ENCODE measurements at regions not wholly inside any gene's neighbourhood (a gene's known extent, or its start where the extent isn't known, plus 50 kb on each side); places are given as distances from the start of the nearest gene placed in this dataset.

DNA sequence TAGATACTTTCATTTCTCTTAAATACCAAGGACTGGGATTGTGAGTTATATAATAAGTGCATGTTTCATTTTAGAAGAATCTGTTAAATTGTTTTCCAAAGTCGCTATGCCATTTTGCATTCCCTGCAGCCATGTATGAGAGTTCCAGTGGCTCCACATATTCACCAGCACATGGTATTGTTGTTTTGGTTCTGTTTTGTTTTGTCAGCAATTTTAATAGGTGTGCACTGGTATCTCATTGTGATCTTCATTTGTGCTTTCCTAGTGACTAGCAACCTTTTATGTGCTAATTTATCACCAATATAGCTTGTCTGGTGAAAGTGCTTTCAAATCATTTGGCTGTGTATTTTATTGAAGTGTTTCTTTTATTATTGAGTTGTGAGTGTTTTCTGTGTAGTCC lies 278.9 kb downstream of the ZNF516 start:
- Histone ChIP-seq H3K4me1 (no peaks in the 10 kb centered on the region), H3K36me3 (no peaks in the 10 kb centered on the region), H3K4me3 (no peak overlapping the region), H3K27me3 (no peaks in the 10 kb centered on the region), H3K9me3 (no peaks in the 10 kb centered on the region), H3K27ac (no peak overlapping the region)
- no peak for DNase-seq (ENCODE audit: extremely low spot score in 2 of 2)
- TF ChIP-seq CTCF (IDR thresholded peaks at IDR 0.05) (no peak), POLR2A (IDR thresholded peaks at IDR 0.05) (no peak), POLR2AphosphoS5 (IDR thresholded peaks at IDR 0.05; ENCODE audit: insufficient read depth in 1 of 2, low read depth in 1 of 2) (no peak)
- intact Hi-C loops (cut with DNase I), result no loop called here

DNA sequence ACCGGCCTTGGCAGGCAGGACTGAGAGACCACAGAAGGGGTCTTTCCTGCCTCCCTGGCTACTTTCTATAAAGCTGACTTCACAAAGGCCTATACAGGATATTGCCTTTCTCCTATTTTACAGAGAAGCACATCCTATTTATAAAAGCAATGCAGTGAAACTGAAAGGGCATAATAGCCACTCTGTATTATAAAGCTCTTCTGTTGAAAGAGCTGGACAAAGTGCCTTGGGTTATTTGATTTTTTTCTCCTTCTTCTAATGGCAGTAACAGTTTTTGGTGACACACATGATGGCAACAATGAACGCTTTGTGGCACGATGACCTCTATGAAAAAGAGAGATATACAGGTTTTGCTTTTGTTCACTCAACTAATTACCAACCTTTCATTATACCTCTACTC lies 281.1 kb downstream of the ZNF516 start:
- no peak for TF ChIP-seq POLR2AphosphoS5 (IDR thresholded peaks at IDR 0.05; ENCODE audit: insufficient read depth in 1 of 2, low read depth in 1 of 2)
- Histone ChIP-seq H3K27me3 (no peaks in the 10 kb centered on the region), H3K9me3 (no peaks in the 10 kb centered on the region), H3K36me3 (no peaks in the 10 kb centered on the region), H3K4me1 (no peaks in the 10 kb centered on the region), H3K4me3 (no peak overlapping the region), H3K27ac (no peak overlapping the region)
- DNase-seq (ENCODE audit: extremely low spot score in 2 of 2), result no peak
- intact Hi-C loops (cut with DNase I), result no loop called here

DNA sequence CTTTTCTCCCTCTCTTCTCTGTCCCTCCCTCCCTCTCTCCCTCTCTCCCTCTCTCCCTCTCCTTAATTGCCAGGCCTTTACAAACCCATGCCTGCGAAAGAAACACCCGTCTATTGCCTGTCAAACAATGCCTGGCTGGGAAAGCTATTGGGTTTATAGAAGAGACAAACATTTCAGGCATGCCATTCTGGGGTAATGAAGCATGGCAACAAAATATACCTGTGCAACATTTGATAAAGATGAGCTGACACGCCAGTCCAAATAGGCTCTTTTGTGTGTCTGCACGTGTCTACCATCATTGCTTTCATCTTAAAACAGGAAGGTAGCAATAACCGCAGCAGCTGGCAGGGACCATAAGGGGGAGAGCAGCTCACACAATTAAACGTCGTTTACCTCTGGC lies 282.1 kb downstream of the ZNF516 start:
- no peaks in the 10 kb centered on the region for H3K9me3 ChIP-seq

GRCh38 chr18:76209597-76209996 lies 285.4 kb downstream of the ZNF516 start:
- H3K36me3 ChIP-seq, result no peaks in the 10 kb centered on the region
- no peak overlapping the region for H3K27ac ChIP-seq
- DNase-seq (ENCODE audit: extremely low spot score in 2 of 2), result no peak
- no peaks in the 10 kb centered on the region for H3K27me3 ChIP-seq
- H3K9me3 ChIP-seq, result no peaks in the 10 kb centered on the region
- no peaks in the 10 kb centered on the region for H3K4me1 ChIP-seq
- TF ChIP-seq POLR2A (IDR thresholded peaks at IDR 0.05), result no peak
- intact Hi-C loops (cut with DNase I), result no loop called here
- H3K4me3 ChIP-seq, result no peak overlapping the region

More for the DNA sequence above, 282.1 kb downstream of the ZNF516 start:
- no peak overlapping the region for H3K4me3 ChIP-seq
- no peaks in the 10 kb centered on the region for H3K4me1 ChIP-seq
- TF ChIP-seq POLR2AphosphoS5 (IDR thresholded peaks at IDR 0.05; ENCODE audit: insufficient read depth in 1 of 2, low read depth in 1 of 2), result no peak
- no peak for TF ChIP-seq POLR2A (IDR thresholded peaks at IDR 0.05)
- TF ChIP-seq CTCF (IDR thresholded peaks at IDR 0.05), result no peak
- no peak overlapping the region for H3K27ac ChIP-seq
- DNase-seq (ENCODE audit: extremely low spot score in 2 of 2), result no peak
- intact Hi-C loops (cut with DNase I), result no loop called here
- no peaks in the 10 kb centered on the region for H3K27me3 ChIP-seq
- no peaks in the 10 kb centered on the region for H3K36me3 ChIP-seq

GRCh38 chr18:76208678-76209306 lies 286.2 kb downstream of the ZNF516 start:
- Histone ChIP-seq H3K9me3 (no peaks in the 10 kb centered on the region), H3K4me1 (no peaks in the 10 kb centered on the region), H3K4me3 (no peak overlapping the region), H3K27me3 (no peaks in the 10 kb centered on the region), H3K27ac (no peak overlapping the region), H3K36me3 (no peaks in the 10 kb centered on the region)
- intact Hi-C loops (cut with DNase I), result no loop called here
- no peak for TF ChIP-seq POLR2AphosphoS5 (IDR thresholded peaks at IDR 0.05; ENCODE audit: insufficient read depth in 1 of 2, low read depth in 1 of 2)
- no peak for TF ChIP-seq CTCF (IDR thresholded peaks at IDR 0.05)
- TF ChIP-seq POLR2A (IDR thresholded peaks at IDR 0.05), result no peak
- no peak for DNase-seq (ENCODE audit: extremely low spot score in 2 of 2)

DNA sequence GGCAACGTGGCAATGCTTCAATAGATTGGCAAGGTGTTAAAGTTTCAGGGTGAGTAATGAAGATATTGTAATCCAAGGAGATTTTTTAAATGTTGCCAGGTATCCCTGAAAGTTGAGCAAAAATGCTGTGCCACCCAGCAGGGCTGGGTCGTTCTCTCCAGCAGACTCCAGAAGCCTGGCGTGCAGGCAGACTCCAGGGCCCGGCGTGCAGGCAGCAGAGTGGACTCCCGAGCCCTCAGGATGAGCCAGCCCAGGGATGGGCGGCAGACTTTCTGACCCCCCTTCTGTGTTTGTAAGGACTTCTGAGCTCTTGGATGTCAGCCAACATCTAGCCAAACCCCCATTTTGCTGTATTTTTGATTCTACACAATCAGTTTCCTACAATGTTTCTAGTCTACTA lies 289.1 kb downstream of the ZNF516 start:
- H3K27ac ChIP-seq, result no peak overlapping the region
- TF ChIP-seq POLR2AphosphoS5 (IDR thresholded peaks at IDR 0.05; ENCODE audit: insufficient read depth in 1 of 2, low read depth in 1 of 2) (no peak), POLR2A (IDR thresholded peaks at IDR 0.05) (no peak), CTCF (IDR thresholded peaks at IDR 0.05) (no peak)
- no peaks in the 10 kb centered on the region for H3K27me3 ChIP-seq
- H3K4me1 ChIP-seq, result no peaks in the 10 kb centered on the region
- no peak overlapping the region for H3K4me3 ChIP-seq
- no peaks in the 10 kb centered on the region for H3K9me3 ChIP-seq
- intact Hi-C loops (cut with DNase I), result no loop called here
- no peaks in the 10 kb centered on the region for H3K36me3 ChIP-seq
- no peak for DNase-seq (ENCODE audit: extremely low spot score in 2 of 2)
